ENCODE measurements at regions not wholly inside any gene's neighbourhood (a gene's known extent, or its start where the extent isn't known, plus 50 kb on each side); places are given as distances from the start of the nearest gene placed in this dataset.
"Not testable (repeated sequence)": the region's sequence is repeated elsewhere in the genome, so short reads cannot be mapped to it uniquely, and the experiment has no call there.

- no peak for DNase-seq
Observed at GRCh38 chr14:28152453-28153044, 614.0 kb upstream of the FOXG1 start.

GRCh38 chr14:28157289-28157869, 609.2 kb upstream of the FOXG1 start:
- no peak for DNase-seq

GRCh38 chr14:28157887-28158791, 608.4 kb upstream of the FOXG1 start:
- no peak for DNase-seq

DNA sequence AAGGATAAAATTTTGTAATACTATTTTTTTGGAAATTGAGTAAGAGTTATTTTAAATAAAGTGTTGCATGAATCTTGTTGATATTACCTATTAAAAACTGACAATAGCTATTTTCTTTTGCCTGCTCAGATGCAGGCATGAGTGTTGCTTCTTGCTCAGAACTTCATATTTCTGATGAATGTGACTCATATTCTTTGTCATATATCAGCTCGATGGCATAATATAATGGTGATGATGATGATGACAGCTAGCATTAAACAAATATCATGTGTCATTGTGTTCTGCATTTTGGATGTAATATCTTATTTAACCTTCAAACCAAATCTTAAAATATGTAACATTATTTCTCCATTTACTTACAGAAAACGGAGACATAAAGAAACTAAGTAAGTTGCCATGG, 605.5 kb upstream of the FOXG1 start:
- no peak for DNase-seq

DNA sequence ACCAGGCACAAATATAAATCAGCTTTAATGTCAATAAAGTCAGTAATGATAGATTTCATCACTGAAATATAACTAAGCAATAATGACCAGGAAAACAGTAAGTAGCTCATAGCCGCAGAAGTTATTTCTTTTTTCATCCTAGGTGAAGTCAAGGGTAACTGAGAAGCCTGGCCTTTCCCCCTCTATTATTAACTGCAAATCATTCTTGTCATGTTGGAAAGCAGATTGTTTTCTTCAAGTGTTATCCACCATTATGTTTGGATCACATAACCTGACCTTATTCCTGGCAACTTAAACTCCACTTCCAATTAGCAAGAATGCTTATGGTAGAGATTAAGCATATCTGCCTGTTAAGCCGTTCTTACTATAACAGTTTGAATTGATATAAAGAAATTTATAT, 603.4 kb upstream of the FOXG1 start:
- no peak for DNase-seq

- DNase-seq: no peak
Observed at GRCh38 chr14:28163897-28164296, 602.7 kb upstream of the FOXG1 start.

GRCh38 chr14:28187902-28188830, 578.4 kb upstream of the FOXG1 start:
- not testable (repeated sequence) for DNase-seq

DNA sequence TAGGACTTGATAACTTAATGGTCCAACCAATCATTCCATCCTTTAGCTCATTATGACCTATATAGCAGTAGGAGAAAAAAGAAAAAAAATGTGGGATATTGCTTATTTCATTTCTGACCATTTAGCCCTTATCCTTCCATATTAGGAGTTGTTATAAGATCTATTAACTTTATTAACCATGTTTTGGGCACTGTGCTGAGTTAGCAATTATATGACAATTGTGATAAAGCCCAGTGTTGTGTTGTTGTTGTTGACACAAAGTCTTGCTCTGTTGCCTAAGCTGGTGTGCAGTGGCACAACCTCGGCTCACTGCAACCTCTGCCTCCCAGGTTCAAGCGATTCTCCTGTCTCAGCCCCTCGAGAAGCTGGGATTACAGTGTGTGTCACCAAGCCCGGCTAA, 569.7 kb upstream of the FOXG1 start:
- DNase-seq: no peak

- DNase-seq: no peak
Observed at GRCh38 chr14:28220391-28220790, 546.2 kb upstream of the FOXG1 start.

DNA sequence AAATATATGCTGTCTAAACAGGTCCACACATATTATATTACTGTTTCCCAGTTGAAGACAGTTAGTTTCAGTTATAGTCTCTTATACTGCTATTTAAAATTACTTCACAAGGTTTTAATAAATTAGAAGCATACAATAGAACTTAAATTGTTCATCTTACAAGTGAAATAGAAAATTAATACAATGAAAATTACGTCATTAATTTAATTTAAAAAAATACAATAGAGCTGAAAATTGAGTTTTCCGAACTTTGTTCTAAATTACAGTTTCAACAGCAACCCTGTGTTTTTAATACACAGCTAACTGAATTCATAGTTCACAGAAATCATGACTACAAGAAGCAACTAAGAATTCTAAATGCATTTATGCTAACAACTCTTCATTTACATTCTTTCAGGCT, 525.7 kb upstream of the FOXG1 start:
- DNase-seq: no peak

- DNase-seq: no peak
Observed at GRCh38 chr14:28242895-28243294, 523.7 kb upstream of the FOXG1 start.

- DNase-seq: no peak
Observed at GRCh38 chr14:28243600-28243999, 523.0 kb upstream of the FOXG1 start.

GRCh38 chr14:28245216-28245615, 521.4 kb upstream of the FOXG1 start:
- DNase-seq: no peak

- DNase-seq: no peak
Observed at GRCh38 chr14:28247491-28247890, 519.1 kb upstream of the FOXG1 start.

GRCh38 chr14:28252124-28252523, 514.5 kb upstream of the FOXG1 start:
- DNase-seq: not testable (repeated sequence)

DNA sequence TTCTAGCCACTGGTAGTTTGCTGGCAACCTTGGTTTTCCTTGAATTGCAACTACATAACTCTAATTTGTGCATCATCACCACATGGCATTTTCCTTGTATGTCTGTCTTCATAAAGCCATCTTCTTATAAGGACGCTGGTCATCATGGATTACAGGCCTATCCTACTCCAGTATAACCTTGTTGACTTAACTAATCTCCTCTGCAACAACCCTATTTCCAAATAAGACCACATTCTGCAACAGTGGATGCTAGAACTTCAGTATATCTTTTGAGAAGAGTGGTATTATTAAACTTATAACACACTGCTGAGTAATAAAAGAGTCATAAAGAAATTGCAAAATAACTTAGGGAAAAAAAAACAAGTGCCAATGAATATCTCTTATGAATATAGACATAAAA, 511.8 kb upstream of the FOXG1 start:
- no peak for DNase-seq

GRCh38 chr14:28264306-28264705, 502.3 kb upstream of the FOXG1 start:
- DNase-seq: no peak

- no peak for DNase-seq
Observed at GRCh38 chr14:28272270-28272669, 494.3 kb upstream of the FOXG1 start.

DNA sequence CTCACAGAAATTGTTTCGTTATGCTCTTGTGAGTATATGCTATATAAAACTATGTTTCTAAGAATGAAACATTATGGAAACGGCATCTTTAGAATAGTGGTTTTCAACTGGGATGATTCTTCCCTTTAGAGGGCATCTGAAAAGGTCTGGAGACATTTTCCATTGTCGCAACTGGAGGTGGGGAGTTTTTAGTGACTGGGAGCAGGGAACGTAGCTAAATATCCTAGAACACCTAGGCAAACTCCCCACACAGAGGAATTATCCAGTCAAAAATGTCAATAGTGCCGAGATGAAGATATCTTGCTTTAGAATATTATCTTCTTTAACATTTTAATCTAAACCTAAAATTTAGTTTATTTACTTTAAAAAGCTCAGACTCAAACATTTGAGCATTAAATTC, 486.1 kb upstream of the FOXG1 start:
- no peak for DNase-seq

GRCh38 chr14:28280997-28281598, 485.5 kb upstream of the FOXG1 start:
- DNase-seq: no peak

GRCh38 chr14:28284546-28285300, 481.9 kb upstream of the FOXG1 start:
- DNase-seq: no peak
